ENCODE measurements at regions not wholly inside any gene's neighbourhood (a gene's known extent, or its start where the extent isn't known, plus 50 kb on each side); places are given as distances from the start of the nearest gene placed in this dataset.

DNA sequence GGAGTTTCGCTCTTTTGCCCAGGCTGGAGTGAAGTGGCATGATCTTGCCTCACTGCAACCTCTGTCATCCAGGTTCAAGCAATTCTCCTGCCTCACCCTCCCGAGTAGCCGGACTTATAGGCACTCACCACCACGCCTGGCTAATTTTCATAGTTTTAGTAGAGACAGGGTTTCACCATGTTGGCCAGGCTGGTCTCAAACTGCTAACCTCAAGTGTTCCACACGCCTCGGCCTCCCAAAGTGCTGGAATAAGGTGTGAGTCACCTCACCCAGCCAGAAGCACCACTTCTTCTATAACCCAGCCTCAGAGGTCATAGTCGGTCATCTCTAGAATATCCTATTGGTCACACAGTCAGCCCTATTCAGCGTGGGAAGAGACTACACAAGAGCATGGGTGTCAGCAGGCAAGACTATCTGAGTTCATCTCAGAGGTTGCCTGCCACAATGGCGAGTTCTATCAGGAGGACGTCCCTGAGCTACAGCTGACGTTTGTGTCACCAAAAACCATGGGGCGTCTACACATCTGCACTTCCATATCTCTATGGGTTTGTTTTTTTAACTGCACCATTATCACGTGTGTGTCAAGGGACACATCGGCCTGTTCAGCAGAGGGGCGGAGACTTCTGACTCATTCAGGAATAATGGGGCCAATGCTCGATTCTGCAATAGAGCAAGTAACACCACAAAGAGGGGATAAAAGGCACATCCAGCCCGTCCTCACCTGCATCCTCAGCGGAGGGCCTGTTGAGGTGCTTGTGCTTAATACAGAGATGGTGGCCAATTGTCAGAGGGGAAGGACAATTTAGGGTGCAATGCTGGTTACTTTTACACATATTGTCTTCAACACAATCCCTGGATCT, 256.3 kb upstream of the IRF2BP2 start:
- TF ChIP-seq POLR2A (IDR thresholded peaks at IDR 0.05; ENCODE audit: low read length) (no peak), GATA1 (IDR thresholded peaks at IDR 0.05; ENCODE audit: low read depth, low read length) (no peak)
